ENCODE measurements at regions not wholly inside any gene's neighbourhood (a gene's known extent, or its start where the extent isn't known, plus 50 kb on each side); places are given as distances from the start of the nearest gene placed in this dataset.
"Not testable (repeated sequence)": the region's sequence is repeated elsewhere in the genome, so short reads cannot be mapped to it uniquely, and the experiment has no call there.

- no peak for DNase-seq (ENCODE audit: low read depth in 2 of 2)
These were observed 312.8 kb upstream of the ZNF507 start for GRCh38 chr19:32032561-32032960.

GRCh38 chr19:32035626-32036025 lies 309.8 kb upstream of the ZNF507 start:
- no peak for DNase-seq (ENCODE audit: low read depth in 2 of 2)

GRCh38 chr19:32038021-32038920 lies 307.1 kb upstream of the ZNF507 start:
- DNase-seq (ENCODE audit: low read depth in 2 of 2), result no peak

GRCh38 chr19:32038961-32039360 lies 306.4 kb upstream of the ZNF507 start:
- no peak for DNase-seq (ENCODE audit: low read depth in 2 of 2)

- DNase-seq (ENCODE audit: low read depth in 2 of 2), result no peak
These were observed 306.0 kb upstream of the ZNF507 start for GRCh38 chr19:32039440-32039839.

- no peak for DNase-seq (ENCODE audit: low read depth in 2 of 2)
These were observed 305.2 kb upstream of the ZNF507 start for GRCh38 chr19:32040236-32040635.

- peak in 1 of 2 donors; percentile 1 for DNase-seq (ENCODE audit: low read depth in 2 of 2)
These were observed 303.6 kb upstream of the ZNF507 start for GRCh38 chr19:32041681-32042292.

GRCh38 chr19:32047788-32048187 lies 297.6 kb upstream of the ZNF507 start:
- DNase-seq (ENCODE audit: low read depth in 2 of 2), result no peak

- no peak for DNase-seq (ENCODE audit: low read depth in 2 of 2)
These were observed 292.0 kb upstream of the ZNF507 start for GRCh38 chr19:32053376-32053775.

- no peak for DNase-seq (ENCODE audit: low read depth in 2 of 2)
These were observed 291.5 kb upstream of the ZNF507 start for GRCh38 chr19:32053861-32054260.

- DNase-seq (ENCODE audit: low read depth in 2 of 2), result no peak
These were observed 287.3 kb upstream of the ZNF507 start for GRCh38 chr19:32058131-32058530.

- no peak for DNase-seq (ENCODE audit: low read depth in 2 of 2)
These were observed 284.1 kb upstream of the ZNF507 start for GRCh38 chr19:32061315-32061714.

GRCh38 chr19:32063601-32064000 lies 281.8 kb upstream of the ZNF507 start:
- DNase-seq (ENCODE audit: low read depth in 2 of 2), result no peak

- DNase-seq (ENCODE audit: low read depth in 2 of 2), result no peak
These were observed 279.4 kb upstream of the ZNF507 start for GRCh38 chr19:32066056-32066455.

- DNase-seq (ENCODE audit: low read depth in 2 of 2), result no peak
These were observed 277.7 kb upstream of the ZNF507 start for GRCh38 chr19:32067685-32068084.

- no peak for DNase-seq (ENCODE audit: low read depth in 2 of 2)
These were observed 276.6 kb upstream of the ZNF507 start for GRCh38 chr19:32068793-32069192.

- DNase-seq (ENCODE audit: low read depth in 2 of 2), result no peak
These were observed 275.3 kb upstream of the ZNF507 start for GRCh38 chr19:32070101-32070500.

- DNase-seq (ENCODE audit: low read depth in 2 of 2), result no peak
These were observed 263.4 kb upstream of the ZNF507 start for GRCh38 chr19:32082028-32082427.

- DNase-seq (ENCODE audit: low read depth in 2 of 2), result not testable (repeated sequence)
These were observed 260.6 kb upstream of the ZNF507 start for GRCh38 chr19:32084756-32085363.

- no peak for DNase-seq (ENCODE audit: low read depth in 2 of 2)
These were observed 254.2 kb upstream of the ZNF507 start for GRCh38 chr19:32091241-32091640.

GRCh38 chr19:32097011-32097410 lies 248.4 kb upstream of the ZNF507 start:
- DNase-seq (ENCODE audit: low read depth in 2 of 2), result no peak

GRCh38 chr19:32097620-32098019 lies 247.8 kb upstream of the ZNF507 start:
- DNase-seq (ENCODE audit: low read depth in 2 of 2), result no peak

- no peak for DNase-seq (ENCODE audit: low read depth in 2 of 2)
These were observed 246.4 kb upstream of the ZNF507 start for GRCh38 chr19:32098968-32099367.

Measured in stimulated activated CD8-positive, alpha-beta memory T cell treated with anti-CD3 and anti-CD28 coated beads, Interleukin-15, amount 100 ng/mL, for 48 hours (primary cell).